Activated CD4-positive, CD25-positive, alpha-beta regulatory T cell treated with anti-CD3 and anti-CD28 coated beads, Interleukin-2, amount 50 U/mL, for 24 hours (primary cell): ENCODE measurements at regions not wholly inside any gene's neighbourhood (a gene's known extent, or its start where the extent isn't known, plus 50 kb on each side); places are given as distances from the start of the nearest gene placed in this dataset.

Experiments
- ATAC-seq, 2 donors: fragments of 150-1000 bp; cut with Tn5 transposase; one replicate each; pipeline ENCODE4 v1.10.0; 2021; ENCODE audit warnings: mild to moderate bottlenecking in 1 of 2, moderate library complexity in 1 of 2

- ATAC-seq, result no peak
Observed at GRCh38 chr4:38424151-38424871, 239.7 kb upstream of the KLF3 start.

GRCh38 chr4:38426532-38426931 lies 237.5 kb upstream of the KLF3 start:
- no peak for ATAC-seq

GRCh38 chr4:38430841-38431240 lies 233.2 kb upstream of the KLF3 start:
- ATAC-seq, result no peak

GRCh38 chr4:38442073-38442788 lies 221.8 kb upstream of the KLF3 start:
- ATAC-seq, result no peak

- ATAC-seq, result no peak
Observed at GRCh38 chr4:38449506-38450174, 214.4 kb upstream of the KLF3 start.

GRCh38 chr4:38452009-38452408 lies 212.0 kb upstream of the KLF3 start:
- peak in 1 of 2 donors; percentile 34 for ATAC-seq

GRCh38 chr4:38452542-38452941 lies 211.5 kb upstream of the KLF3 start:
- ATAC-seq, result no peak

GRCh38 chr4:38453253-38453881 lies 210.6 kb upstream of the KLF3 start:
- ATAC-seq, result no peak

- no peak for ATAC-seq
Observed at GRCh38 chr4:38454284-38454683, 209.7 kb upstream of the KLF3 start.

- ATAC-seq, result peak; percentile 71 to 83
Observed at GRCh38 chr4:38455092-38455862, 208.7 kb upstream of the KLF3 start.

- no peak for ATAC-seq
Observed at GRCh38 chr4:38456096-38456495, 207.9 kb upstream of the KLF3 start.

GRCh38 chr4:38461342-38461741 lies 202.7 kb upstream of the KLF3 start:
- no peak for ATAC-seq

GRCh38 chr4:38462367-38463055 lies 201.5 kb upstream of the KLF3 start:
- no peak for ATAC-seq

GRCh38 chr4:38463268-38463958 lies 200.6 kb upstream of the KLF3 start:
- no peak for ATAC-seq

GRCh38 chr4:38464328-38464727 lies 199.7 kb upstream of the KLF3 start:
- ATAC-seq, result no peak

- ATAC-seq, result no peak
Observed at GRCh38 chr4:38466401-38466800, 197.6 kb upstream of the KLF3 start.

- ATAC-seq, result no peak
Observed at GRCh38 chr4:38467296-38467695, 196.7 kb upstream of the KLF3 start.

GRCh38 chr4:38468339-38468866 lies 195.6 kb upstream of the KLF3 start:
- no peak for ATAC-seq

- no peak for ATAC-seq
Observed at GRCh38 chr4:38469410-38469809, 194.6 kb upstream of the KLF3 start.

GRCh38 chr4:38470735-38471262 lies 193.2 kb upstream of the KLF3 start:
- ATAC-seq, result no peak

- ATAC-seq, result no peak
Observed at GRCh38 chr4:38482696-38483095, 181.3 kb upstream of the KLF3 start.
